Small intestine (tissue), 7 donors: ENCODE measurements at regions not wholly inside any gene's neighbourhood (a gene's known extent, or its start where the extent isn't known, plus 50 kb on each side); places are given as distances from the start of the nearest gene placed in this dataset.

Experiments used
- DNase-seq, 2 donors: peaks; one replicate each; pipeline versions ENCODE4 v3.0.0 to v3.0.0-alpha.2; 2013
- FAIRE-seq: peaks from 2 replicates; lab custom pipeline; 2012; peaks lifted over from hg19 to GRCh38; lab: Jason Lieb, UNC
- H3K27ac ChIP-seq, 3 donors: one replicate each; pipeline ENCODE4 v1.5.1; 2013; ENCODE audit warnings: low read length in 2 of 3, mild to moderate bottlenecking in 2 of 3, control low read depth in 1 of 3, inconsistent platforms in 1 of 3, low read depth in 1 of 3, moderate library complexity in 1 of 3
- H3K27me3 ChIP-seq, 3 donors: one replicate each; pipeline ENCODE4 v1.6.1; 2013; ENCODE audit warnings: low read length in 3 of 3, inconsistent platforms in 1 of 3; ENCODE audit not compliant: control insufficient read depth in 3 of 3, insufficient read depth in 3 of 3
- H3K36me3 ChIP-seq, 3 donors: one replicate each; pipeline ENCODE4 v1.6.1; 2013; ENCODE audit warnings: low read length in 3 of 3, inconsistent platforms in 1 of 3, low read depth in 1 of 3, mild to moderate bottlenecking in 1 of 3, moderate library complexity in 1 of 3; ENCODE audit not compliant: control insufficient read depth in 3 of 3, insufficient read depth in 2 of 3
- H3K4me1 ChIP-seq, 3 donors: one replicate each; pipeline ENCODE4 v1.6.1; 2013; ENCODE audit warnings: low read length in 2 of 3, inconsistent platforms in 1 of 3, low read depth in 1 of 3, mild to moderate bottlenecking in 1 of 3, moderate library complexity in 1 of 3; ENCODE audit not compliant: control insufficient read depth in 3 of 3, insufficient read depth in 2 of 3
- H3K4me3 ChIP-seq, 3 donors: one replicate each; pipeline ENCODE4 v1.5.1; 2013; ENCODE audit warnings: low read length in 3 of 3, control low read depth in 1 of 3, inconsistent platforms in 1 of 3, low read depth in 1 of 3, mild to moderate bottlenecking in 1 of 3, moderate library complexity in 1 of 3
- H3K9me3 ChIP-seq, 2 donors: one replicate each; pipeline ENCODE4 v1.6.1; 2013; ENCODE audit warnings: low read depth in 1 of 2, low read length in 1 of 2; ENCODE audit not compliant: control insufficient read depth in 2 of 2, insufficient read depth in 1 of 2
- WGBS, 3 donors: extraction: QIAGEN DNeasy Blood & Tissue Kit; methylation state at CpG; one replicate each; pipeline ENCODE4 v1.1.7; 2013; 5-methylcytosine and 5-hydroxymethylcytosine counted together
- donor health status: healthy with polysubstance abuse.
- donor health status: control.
- donor health status: control.
- donor health status: Bipolar disorder and iron deficiency.
- donor health status: healthy.

DNA sequence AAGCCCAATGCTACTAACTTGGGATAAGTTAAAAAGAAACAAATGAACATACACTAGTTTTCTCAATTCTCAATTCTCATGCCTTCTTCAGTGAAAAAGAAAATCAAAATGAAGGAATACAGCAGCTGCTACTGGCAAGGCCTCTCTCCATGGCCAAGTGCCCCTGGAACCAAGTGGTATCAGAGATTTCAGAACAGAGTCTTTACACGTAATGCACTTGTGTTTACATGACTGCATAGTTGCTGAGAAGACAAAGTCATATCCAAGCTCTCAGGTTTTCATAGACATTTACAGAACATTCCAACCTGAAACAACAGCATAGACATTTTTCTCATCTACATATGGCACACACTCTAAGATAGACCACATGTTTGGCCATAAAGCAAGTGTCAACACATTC, 789.9 kb downstream of the CBLN2 start:
- Histone ChIP-seq H3K4me1 (no peaks in the 10 kb centered on the region), H3K27me3 (no peaks in the 10 kb centered on the region), H3K9me3 (no peaks in the 10 kb centered on the region), H3K27ac (no peak overlapping the region), H3K4me3 (no peak overlapping the region), H3K36me3 (no peaks in the 10 kb centered on the region)
- DNase-seq = no peak
- WGBS, 3 donors = 81 to 86% (median 84%) methylated on average over 1 of the region's 1 CpG
- FAIRE-seq = no peak

GRCh38 chr18:71743634-71744033, 800.5 kb downstream of the CBLN2 start:
- DNase-seq = no peak
- no peak for FAIRE-seq
- H3K27me3 ChIP-seq = no peaks in the 10 kb centered on the region

GRCh38 chr18:71729611-71730010, 814.5 kb downstream of the CBLN2 start:
- Histone ChIP-seq H3K36me3 (no peaks in the 10 kb centered on the region), H3K4me1 (no peaks in the 10 kb centered on the region), H3K27ac (no peak overlapping the region), H3K9me3 (no peaks in the 10 kb centered on the region), H3K27me3 (no peaks in the 10 kb centered on the region), H3K4me3 (no peak overlapping the region)
- no peak for DNase-seq
- WGBS, 3 donors = 83 to 85% (median 85%) methylated on average over 2 of the region's 2 CpGs
- no peak for FAIRE-seq

More at GRCh38 chr18:71743634-71744033, 800.5 kb downstream of the CBLN2 start:
- H3K36me3 ChIP-seq = no peaks in the 10 kb centered on the region
- WGBS, 3 donors = 86 to 92% (median 89%) methylated on average over 4 of the region's 4 CpGs
- no peaks in the 10 kb centered on the region for H3K4me1 ChIP-seq
- H3K27ac ChIP-seq = no peak overlapping the region
- H3K4me3 ChIP-seq = no peak overlapping the region
- H3K9me3 ChIP-seq = peaks cover 0 to 3% of the 10 kb centered on the region in 2 donors

DNA sequence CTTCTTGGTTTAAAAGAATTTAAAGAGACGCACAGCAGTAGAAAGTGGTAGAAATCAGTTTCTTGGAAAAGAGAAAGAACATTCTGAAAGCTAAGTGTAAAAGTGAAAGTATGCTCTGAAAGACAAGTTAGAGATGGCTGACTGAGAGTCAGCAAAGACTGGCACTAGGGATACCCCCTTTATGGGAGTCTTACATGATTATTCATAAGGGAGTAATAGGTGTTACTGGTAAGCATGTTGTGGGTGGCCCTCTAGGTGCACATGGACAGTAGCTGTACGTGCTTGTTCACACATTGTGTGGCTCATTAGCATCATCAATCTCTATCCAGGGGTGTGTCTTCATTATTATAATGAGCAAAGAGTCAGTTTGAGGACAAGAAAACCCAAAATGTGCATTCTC, 816.2 kb downstream of the CBLN2 start:
- Histone ChIP-seq H3K27ac (no peak overlapping the region), H3K9me3 (no peaks in the 10 kb centered on the region), H3K27me3 (no peaks in the 10 kb centered on the region), H3K4me1 (no peaks in the 10 kb centered on the region), H3K36me3 (no peaks in the 10 kb centered on the region), H3K4me3 (no peak overlapping the region)
- 23 to 75% (median 57%) methylated on average over 2 of the region's 2 CpGs for WGBS, 3 donors
- DNase-seq = no peak
- FAIRE-seq = no peak

DNA sequence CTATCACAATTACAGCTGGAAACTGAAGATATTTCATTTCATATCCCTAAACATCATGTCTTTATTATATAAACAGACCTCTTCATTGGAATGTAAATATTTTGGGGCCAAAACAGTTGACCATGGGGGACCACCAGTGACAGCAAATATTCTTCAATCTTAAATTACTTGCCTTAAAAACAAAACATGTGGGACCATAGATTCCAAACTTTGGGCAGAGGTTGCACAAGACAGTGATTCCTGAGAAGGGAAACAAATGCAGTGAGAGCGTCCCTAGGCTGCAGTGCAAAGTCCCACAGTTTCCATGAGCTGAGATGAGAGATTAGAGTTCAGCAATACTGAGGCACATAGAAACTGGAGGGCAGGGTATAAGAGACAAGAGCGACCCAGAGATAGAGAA, 818.9 kb downstream of the CBLN2 start:
- no peaks in the 10 kb centered on the region for H3K4me1 ChIP-seq
- no peaks in the 10 kb centered on the region for H3K27me3 ChIP-seq
- H3K9me3 ChIP-seq = no peaks in the 10 kb centered on the region
- no peak overlapping the region for H3K4me3 ChIP-seq
- H3K36me3 ChIP-seq = no peaks in the 10 kb centered on the region
- no peak for FAIRE-seq
- 74 to 86% (median 77%) methylated on average over 2 of the region's 2 CpGs for WGBS, 3 donors
- no peak overlapping the region for H3K27ac ChIP-seq
- DNase-seq = no peak

DNA sequence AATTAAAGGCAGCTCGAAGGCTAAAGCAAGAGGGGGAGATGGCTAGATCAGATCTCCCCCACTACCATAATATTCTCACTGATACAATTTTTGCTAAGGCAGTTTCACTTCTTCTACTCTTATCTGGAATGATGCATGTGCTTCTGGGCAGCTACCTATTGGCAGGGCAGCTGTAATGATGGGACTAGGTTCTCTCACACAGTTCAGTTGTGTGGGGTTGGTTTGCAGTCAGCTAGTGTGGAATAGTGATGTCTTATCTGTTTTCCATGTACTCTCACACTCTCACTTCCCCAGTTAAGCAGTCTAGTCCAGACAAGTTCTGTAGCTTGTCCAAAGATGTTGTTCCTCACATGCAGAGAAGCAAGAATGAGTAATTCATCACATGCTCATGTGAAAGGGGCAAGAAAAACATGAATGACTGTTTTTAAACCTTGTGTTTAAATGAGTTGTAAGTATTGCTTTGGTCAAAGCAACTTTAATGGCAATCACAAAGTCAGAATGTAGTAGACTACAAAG, 836.1 kb downstream of the CBLN2 start:
- H3K4me3 ChIP-seq = no peak overlapping the region
- no peaks in the 10 kb centered on the region for H3K4me1 ChIP-seq
- H3K27ac ChIP-seq = no peak overlapping the region
- no peaks in the 10 kb centered on the region for H3K9me3 ChIP-seq
- WGBS, 3 donors = 52 to 61% (median 53%) methylated on average over 1 of the region's 1 CpG
- H3K27me3 ChIP-seq = no peaks in the 10 kb centered on the region
- no peaks in the 10 kb centered on the region for H3K36me3 ChIP-seq
- FAIRE-seq (no peak), DNase-seq (no peak)

GRCh38 chr18:71707400-71707799, 836.7 kb downstream of the CBLN2 start:
- no peaks in the 10 kb centered on the region for H3K4me1 ChIP-seq
- 35 to 56% (median 50%) methylated on average over 1 of the region's 1 CpG for WGBS, 3 donors
- H3K9me3 ChIP-seq = no peaks in the 10 kb centered on the region
- no peak overlapping the region for H3K4me3 ChIP-seq
- no peaks in the 10 kb centered on the region for H3K27me3 ChIP-seq
- no peaks in the 10 kb centered on the region for H3K36me3 ChIP-seq
- DNase-seq (no peak), FAIRE-seq (no peak)
- H3K27ac ChIP-seq = no peak overlapping the region

DNA sequence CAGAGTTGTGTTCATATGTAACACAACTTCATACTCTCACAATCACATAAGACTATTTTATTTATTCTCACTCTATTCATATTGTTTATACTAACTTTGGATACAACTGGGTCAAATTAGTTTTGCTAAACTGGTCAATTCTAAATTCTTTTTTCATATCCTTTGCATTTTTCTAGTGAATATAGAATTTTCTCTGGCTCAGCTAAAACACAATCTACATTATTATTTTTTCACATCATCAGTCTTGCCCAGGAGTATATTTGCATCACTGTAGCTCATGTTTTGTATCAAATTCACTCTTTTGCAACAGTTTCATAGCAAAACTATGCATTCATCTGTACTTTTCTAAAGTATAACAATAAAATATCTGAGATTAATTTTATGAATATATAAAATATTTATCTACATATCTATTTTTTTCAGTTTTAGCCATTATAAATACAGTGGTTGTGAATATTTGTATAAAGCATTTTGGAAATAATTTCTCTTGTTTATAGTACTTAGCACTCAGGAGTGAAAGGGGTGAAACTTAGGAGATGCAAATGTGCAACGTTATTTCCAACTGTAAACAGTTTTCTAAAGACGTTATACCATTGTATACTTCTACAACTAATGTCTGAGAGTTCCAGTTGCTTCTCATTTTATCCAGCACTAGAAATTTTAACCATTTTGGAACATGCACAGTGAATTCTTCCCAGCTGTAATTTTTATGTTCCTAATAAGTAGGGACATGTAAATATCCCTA, 854.6 kb downstream of the CBLN2 start:
- Histone ChIP-seq H3K27ac (no peak overlapping the region), H3K36me3 (no peaks in the 10 kb centered on the region), H3K27me3 (no peaks in the 10 kb centered on the region), H3K9me3 (no peaks in the 10 kb centered on the region), H3K4me3 (no peak overlapping the region), H3K4me1 (no peaks in the 10 kb centered on the region)
- FAIRE-seq (no peak), DNase-seq (no peak)
- 59 to 75% (median 64%) methylated on average over 2 of the region's 2 CpGs for WGBS, 3 donors

- 24 to 56% (median 35%) methylated on average over 5 of the region's 5 CpGs for WGBS, 3 donors
Measured at GRCh38 chr18:71682591-71682990, 861.6 kb downstream of the CBLN2 start.

More at GRCh38 chr18:71682591-71682990, 861.6 kb downstream of the CBLN2 start:
- Histone ChIP-seq H3K27ac (no peak overlapping the region), H3K4me1 (no peaks in the 10 kb centered on the region), H3K9me3 (peaks cover 0 to 4% of the 10 kb centered on the region in 2 donors), H3K4me3 (no peak overlapping the region), H3K36me3 (no peaks in the 10 kb centered on the region), H3K27me3 (no peaks in the 10 kb centered on the region)
- DNase-seq (no peak), FAIRE-seq (no peak)
